T-cell (primary cell): ENCODE measurements at regions not wholly inside any gene's neighbourhood (a gene's known extent, or its start where the extent isn't known, plus 50 kb on each side); places are given as distances from the start of the nearest gene placed in this dataset.

ENCODE experiments used
- ATAC-seq, 4 experiments: fragments of 200-7000 bp in 3 of 4; fragments of 150-1000 bp in 1 of 4; cut with Tn5 transposase; replicated peaks in 1 of 4; 1 replicate in 3 of 4; 2 replicates in 1 of 4; pipeline ENCODE4 v1.10.0; 2021; ENCODE audit warnings: moderate library complexity in 3 of 4, mild to moderate bottlenecking in 2 of 4, moderate number of reproducible peaks in 1 of 4
- CTCF ChIA-PET, 2 donors: fragments of 300-600 bp; sonication (Branson Sonifier 250); formaldehyde crosslinking; loops; one replicate each; lab custom pipeline; 2022; ENCODE audit warnings: antibody characterized with exemption in 2 of 2; lab: Charles Lee
- POLR2A ChIA-PET, 2 donors: fragments of 300-600 bp; sonication (Branson Sonifier 250); formaldehyde crosslinking; loops; one replicate each; lab custom pipeline; 2022; ENCODE audit warnings: antibody characterized with exemption in 2 of 2; lab: Charles Lee
- DNase-seq, 35 experiments: peaks; one replicate each; pipeline versions ENCODE4 v3.0.0 to v3.0.0-alpha.2; 2013 to 2023
- H3K27ac ChIP-seq: one replicate; pipeline ENCODE4 v1.5.1; 2013; ENCODE audit warnings: low read length
- H3K27me3 ChIP-seq, 2 experiments: replicated peaks in 1 of 2; 1 replicate in 1 of 2; 2 replicates in 1 of 2; pipeline versions ENCODE4 v1.6.1 to v1.7.0; 2013; ENCODE audit warnings: low read length in 1 of 2, mixed read lengths in 1 of 2; ENCODE audit not compliant: control insufficient read depth in 2 of 2, insufficient read depth in 2 of 2; ENCODE audit errors: extremely low read depth in 1 of 2
- H3K36me3 ChIP-seq, 2 donors: 1 replicate in 1 of 2; 2 replicates in 1 of 2; pipeline versions ENCODE4 v1.6.1 to v1.7.0; 2013; ENCODE audit warnings: low read length in 1 of 2; ENCODE audit not compliant: control insufficient read depth in 2 of 2, insufficient read depth in 1 of 2; ENCODE audit errors: extremely low read depth in 1 of 2
- H3K4me1 ChIP-seq, 2 experiments: 1 replicate in 1 of 2; 2 replicates in 1 of 2; pipeline versions ENCODE4 v1.6.1 to v1.7.0; 2013; ENCODE audit warnings: low read length in 2 of 2, mixed read lengths in 1 of 2; ENCODE audit not compliant: insufficient read depth in 2 of 2, control insufficient read depth in 1 of 2; ENCODE audit errors: extremely low read depth in 1 of 2
- H3K4me3 ChIP-seq, 2 donors: 1 replicate in 1 of 2; 2 replicates in 1 of 2; pipeline versions ENCODE4 v1.5.1 to v1.7.0; 2013; ENCODE audit warnings: mild to moderate bottlenecking in 2 of 2, low read length in 1 of 2, moderate library complexity in 1 of 2; ENCODE audit not compliant: control insufficient read depth in 1 of 2; ENCODE audit errors: extremely low read depth in 1 of 2
- H3K9me3 ChIP-seq: 2 replicates; pipeline ENCODE4 v1.7.0; 2013
- H3K27ac Mint-ChIP-seq, 2 donors: one replicate each; pipeline ENCODE4 v1.8.0; 2020 to 2021; ENCODE audit warnings: mild to moderate bottlenecking in 2 of 2, mixed read lengths in 2 of 2
- H3K27me3 Mint-ChIP-seq, 2 donors: one replicate each; pipeline ENCODE4 v1.8.0; 2021 to 2022; ENCODE audit warnings: mixed read lengths in 2 of 2
- H3K36me3 Mint-ChIP-seq: one replicate; pipeline ENCODE4 v1.8.0; 2021; ENCODE audit warnings: mixed read lengths
- H3K4me1 Mint-ChIP-seq, 3 donors: one replicate each; pipeline ENCODE4 v1.8.0; 2020 to 2022; ENCODE audit warnings: mixed read lengths in 3 of 3, mild to moderate bottlenecking in 1 of 3
- H3K4me3 Mint-ChIP-seq, 3 donors: one replicate each; pipeline ENCODE4 v1.8.0; 2020 to 2022; ENCODE audit warnings: mild to moderate bottlenecking in 3 of 3, mixed read lengths in 3 of 3, moderate library complexity in 3 of 3
- H3K9me3 Mint-ChIP-seq, 3 donors: one replicate each; pipeline ENCODE4 v1.8.0; 2020 to 2022; ENCODE audit warnings: mixed read lengths in 3 of 3
- WGBS: methylation state at CpG from one replicate; pipeline ENCODE4 v1.1.5; 2013; ENCODE audit warnings: missing lambda C conversion rate; ENCODE audit not compliant: insufficient coverage; 5-methylcytosine and 5-hydroxymethylcytosine counted together

GRCh38 chr3:30963223-30963722 lies 68.8 kb upstream of the GADL1 start:
- H3K4me3 Mint-ChIP-seq: peak overlapping the region in 1 of 3 donors; percentile 10
- no peak overlapping the region for H3K27ac ChIP-seq
- H3K36me3 Mint-ChIP-seq: no peaks in the 10 kb centered on the region
- ChIA-PET CTCF (no interaction called here), POLR2A (no interaction called here)
- no peaks in the 10 kb centered on the region for H3K4me1 Mint-ChIP-seq
- H3K4me3 ChIP-seq: no peak overlapping the region
- H3K27me3 ChIP-seq: no peaks in the 10 kb centered on the region
- no peak for DNase-seq
- peaks cover 3 to 24% of the 10 kb centered on the region in 2 donors for H3K27me3 Mint-ChIP-seq
- H3K4me1 ChIP-seq: no peaks in the 10 kb centered on the region
- peak overlapping the region in 1 of 2 donors; percentile 42 for H3K27ac Mint-ChIP-seq
- H3K9me3 Mint-ChIP-seq: peaks cover 5 to 10% (median 6%) of the 10 kb centered on the region in 3 donors
- ATAC-seq: no peak
- H3K36me3 ChIP-seq: no peaks in the 10 kb centered on the region
- no peaks in the 10 kb centered on the region for H3K9me3 ChIP-seq

- POLR2A ChIA-PET: no interaction called here
- Histone ChIP-seq H3K27me3 (no peaks in the 10 kb centered on the region), H3K4me1 (no peaks in the 10 kb centered on the region), H3K9me3 (no peaks in the 10 kb centered on the region), H3K4me3 (no peak overlapping the region), H3K27ac (no peak overlapping the region), H3K36me3 (no peaks in the 10 kb centered on the region)
- ATAC-seq: no peak
- Mint-ChIP-seq H3K27me3 (peaks cover 3 to 20% of the 10 kb centered on the region in 2 donors), H3K27ac (no peak overlapping the region), H3K9me3 (no peaks in the 10 kb centered on the region), H3K4me3 (no peak overlapping the region), H3K4me1 (no peaks in the 10 kb centered on the region), H3K36me3 (no peaks in the 10 kb centered on the region)
- no peak for DNase-seq
- CTCF ChIA-PET: no interaction called here
These were observed 70.2 kb upstream of the GADL1 start for GRCh38 chr3:30964612-30965011.

GRCh38 chr3:30966896-30967295 lies 72.4 kb upstream of the GADL1 start:
- H3K9me3 Mint-ChIP-seq: no peaks in the 10 kb centered on the region

GRCh38 chr3:30970183-30970582 lies 75.7 kb upstream of the GADL1 start:
- POLR2A ChIA-PET: no interaction called here
- CTCF ChIA-PET: no interaction called here
- Histone ChIP-seq H3K4me3 (no peak overlapping the region), H3K27ac (no peak overlapping the region), H3K27me3 (no peaks in the 10 kb centered on the region), H3K4me1 (no peaks in the 10 kb centered on the region), H3K9me3 (no peaks in the 10 kb centered on the region), H3K36me3 (no peaks in the 10 kb centered on the region)
- no CpG with 5 or more reads among the region's 2 CpGs for WGBS
- DNase-seq (peak in 5 of 35 experiments; percentile 0 to 30 (median 2)), ATAC-seq (no peak)
- Mint-ChIP-seq H3K9me3 (no peaks in the 10 kb centered on the region), H3K36me3 (no peaks in the 10 kb centered on the region), H3K4me3 (no peak overlapping the region), H3K4me1 (peaks cover 0 to 4% (median 2%) of the 10 kb centered on the region in 3 donors), H3K27me3 (peaks cover 3 to 8% of the 10 kb centered on the region in 2 donors), H3K27ac (no peak overlapping the region)

More at GRCh38 chr3:30966896-30967295, 72.4 kb upstream of the GADL1 start:
- no peak overlapping the region for H3K4me3 Mint-ChIP-seq
- DNase-seq (no peak), ATAC-seq (no peak)
- Histone ChIP-seq H3K36me3 (no peaks in the 10 kb centered on the region), H3K4me1 (no peaks in the 10 kb centered on the region), H3K27me3 (no peaks in the 10 kb centered on the region), H3K27ac (no peak overlapping the region), H3K9me3 (no peaks in the 10 kb centered on the region), H3K4me3 (no peak overlapping the region)
- no peaks in the 10 kb centered on the region for H3K36me3 Mint-ChIP-seq
- CTCF ChIA-PET: no interaction called here
- POLR2A ChIA-PET: no interaction called here
- peaks cover 3 to 20% of the 10 kb centered on the region in 2 donors for H3K27me3 Mint-ChIP-seq
- peaks cover 0 to 4% (median 2%) of the 10 kb centered on the region in 3 donors for H3K4me1 Mint-ChIP-seq
- WGBS: no CpG with 5 or more reads among the region's 7 CpGs
- no peak overlapping the region for H3K27ac Mint-ChIP-seq

GRCh38 chr3:30972449-30972848 lies 78.0 kb upstream of the GADL1 start:
- Mint-ChIP-seq H3K4me1 (peaks cover 0 to 4% (median 2%) of the 10 kb centered on the region in 3 donors), H3K4me3 (no peak overlapping the region), H3K27me3 (no peaks in the 10 kb centered on the region), H3K9me3 (no peaks in the 10 kb centered on the region), H3K27ac (no peak overlapping the region), H3K36me3 (no peaks in the 10 kb centered on the region)
- POLR2A ChIA-PET: no interaction called here
- no peaks in the 10 kb centered on the region for H3K9me3 ChIP-seq
- H3K4me1 ChIP-seq: no peaks in the 10 kb centered on the region
- no peak for DNase-seq
- H3K4me3 ChIP-seq: no peak overlapping the region
- ATAC-seq: no peak
- no peaks in the 10 kb centered on the region for H3K36me3 ChIP-seq
- no CpG with 5 or more reads among the region's 1 CpG for WGBS
- no peaks in the 10 kb centered on the region for H3K27me3 ChIP-seq
- no peak overlapping the region for H3K27ac ChIP-seq
- CTCF ChIA-PET: interaction anchor here in 1 of 2 donors (1.0 kb wide), 1 partner anchor 254 kb away, joined by 3 read pairs; no protein-coding TSS in a partner anchor

- ChIA-PET POLR2A (no interaction called here), CTCF (no interaction called here)
- ATAC-seq (no peak), DNase-seq (no peak)
- peaks cover 0 to 4% (median 2%) of the 10 kb centered on the region in 3 donors for H3K4me1 Mint-ChIP-seq
- no peak overlapping the region for H3K4me3 ChIP-seq
- H3K27me3 ChIP-seq: no peaks in the 10 kb centered on the region
- no peak overlapping the region for H3K4me3 Mint-ChIP-seq
- no peaks in the 10 kb centered on the region for H3K4me1 ChIP-seq
- H3K9me3 ChIP-seq: no peaks in the 10 kb centered on the region
- 80% methylated on average over 1 of the region's 2 CpGs for WGBS
- H3K36me3 Mint-ChIP-seq: no peaks in the 10 kb centered on the region
- no peaks in the 10 kb centered on the region for H3K36me3 ChIP-seq
- H3K27ac ChIP-seq: no peak overlapping the region
- H3K9me3 Mint-ChIP-seq: no peaks in the 10 kb centered on the region
- H3K27me3 Mint-ChIP-seq: no peaks in the 10 kb centered on the region
- H3K27ac Mint-ChIP-seq: no peak overlapping the region
These were observed 79.6 kb upstream of the GADL1 start for GRCh38 chr3:30974071-30974470.

- no peaks in the 10 kb centered on the region for H3K9me3 Mint-ChIP-seq
- H3K27me3 Mint-ChIP-seq: peaks cover 3% of the 10 kb centered on the region in 2 donors
- Histone ChIP-seq H3K36me3 (no peaks in the 10 kb centered on the region), H3K27me3 (no peaks in the 10 kb centered on the region), H3K27ac (no peak overlapping the region), H3K4me1 (no peaks in the 10 kb centered on the region), H3K4me3 (no peak overlapping the region), H3K9me3 (no peaks in the 10 kb centered on the region)
- no peaks in the 10 kb centered on the region for H3K36me3 Mint-ChIP-seq
- DNase-seq: no peak
- ATAC-seq: no peak
- H3K27ac Mint-ChIP-seq: no peak overlapping the region
- no peaks in the 10 kb centered on the region for H3K4me1 Mint-ChIP-seq
- POLR2A ChIA-PET: interaction anchor here in 1 of 2 donors (0.6 kb wide), 1 partner anchor 558 kb away, joined by 3 read pairs; no protein-coding TSS in a partner anchor
- no CpG with 5 or more reads among the region's 1 CpG for WGBS
- CTCF ChIA-PET: no interaction called here
- no peak overlapping the region for H3K4me3 Mint-ChIP-seq
These were observed 83.1 kb upstream of the GADL1 start for GRCh38 chr3:30977592-30977991.
